Panc1 (cell line): ENCODE measurements at regions not wholly inside any gene's neighbourhood (a gene's known extent, or its start where the extent isn't known, plus 50 kb on each side); places are given as distances from the start of the nearest gene placed in this dataset.

Source experiments
- POLR2AphosphoS5 ChIP-seq: IDR thresholded peaks from 2 replicates; pipeline ENCODE4 v1.6.1; 2012; ENCODE audit warnings: mild to moderate bottlenecking, low read depth, low read length, moderate library complexity
- SIN3A ChIP-seq: IDR thresholded peaks from 2 replicates; pipeline ENCODE4 v1.6.1; 2012; ENCODE audit warnings: low read depth, mild to moderate bottlenecking, low read length, moderate library complexity, borderline replicate concordance; ENCODE audit not compliant: insufficient read depth
- TF ChIP-seq, protein P1 (sequence below): fragments of 450-650 bp; IDR thresholded peaks from 2 replicates; pipeline ENCODE4 v1.5.1; 2017; ENCODE audit warnings: mild to moderate bottlenecking
- TF ChIP-seq, protein P2 (sequence below), 2 experiments: IDR thresholded peaks; 2 replicates each; pipeline ENCODE4 v1.6.1; 2011 to 2012; ENCODE audit warnings: low read depth in 2 of 2, control low read depth in 1 of 2, low read length in 1 of 2, mild to moderate bottlenecking in 1 of 2, moderate library complexity in 1 of 2; ENCODE audit not compliant: insufficient read depth in 1 of 2

DNA sequence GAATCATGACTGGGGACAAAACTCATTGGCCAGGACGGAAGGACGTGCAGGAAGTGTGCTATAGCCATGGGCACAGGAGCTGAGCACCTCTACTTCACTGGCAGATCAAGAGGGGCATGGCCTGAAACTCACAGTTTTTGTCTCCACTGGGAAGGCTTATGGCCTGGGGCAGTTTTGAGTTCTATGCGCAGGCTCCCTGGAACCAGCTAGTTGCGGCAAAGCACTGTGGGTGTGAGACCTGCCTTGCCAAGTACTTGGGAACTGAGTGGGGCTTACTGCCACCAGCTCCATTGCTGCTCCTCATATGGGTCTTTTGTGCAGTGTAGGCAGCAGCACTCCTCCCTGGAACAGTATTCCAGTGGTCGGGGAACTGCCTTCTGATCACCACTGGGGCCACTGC lies 282.6 kb upstream of the EYS start:
- TF ChIP-seq, protein P1, sequence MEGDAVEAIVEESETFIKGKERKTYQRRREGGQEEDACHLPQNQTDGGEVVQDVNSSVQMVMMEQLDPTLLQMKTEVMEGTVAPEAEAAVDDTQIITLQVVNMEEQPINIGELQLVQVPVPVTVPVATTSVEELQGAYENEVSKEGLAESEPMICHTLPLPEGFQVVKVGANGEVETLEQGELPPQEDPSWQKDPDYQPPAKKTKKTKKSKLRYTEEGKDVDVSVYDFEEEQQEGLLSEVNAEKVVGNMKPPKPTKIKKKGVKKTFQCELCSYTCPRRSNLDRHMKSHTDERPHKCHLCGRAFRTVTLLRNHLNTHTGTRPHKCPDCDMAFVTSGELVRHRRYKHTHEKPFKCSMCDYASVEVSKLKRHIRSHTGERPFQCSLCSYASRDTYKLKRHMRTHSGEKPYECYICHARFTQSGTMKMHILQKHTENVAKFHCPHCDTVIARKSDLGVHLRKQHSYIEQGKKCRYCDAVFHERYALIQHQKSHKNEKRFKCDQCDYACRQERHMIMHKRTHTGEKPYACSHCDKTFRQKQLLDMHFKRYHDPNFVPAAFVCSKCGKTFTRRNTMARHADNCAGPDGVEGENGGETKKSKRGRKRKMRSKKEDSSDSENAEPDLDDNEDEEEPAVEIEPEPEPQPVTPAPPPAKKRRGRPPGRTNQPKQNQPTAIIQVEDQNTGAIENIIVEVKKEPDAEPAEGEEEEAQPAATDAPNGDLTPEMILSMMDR = no peak
- TF ChIP-seq POLR2AphosphoS5 (no peak), SIN3A (no peak)
- TF ChIP-seq, protein P2, sequence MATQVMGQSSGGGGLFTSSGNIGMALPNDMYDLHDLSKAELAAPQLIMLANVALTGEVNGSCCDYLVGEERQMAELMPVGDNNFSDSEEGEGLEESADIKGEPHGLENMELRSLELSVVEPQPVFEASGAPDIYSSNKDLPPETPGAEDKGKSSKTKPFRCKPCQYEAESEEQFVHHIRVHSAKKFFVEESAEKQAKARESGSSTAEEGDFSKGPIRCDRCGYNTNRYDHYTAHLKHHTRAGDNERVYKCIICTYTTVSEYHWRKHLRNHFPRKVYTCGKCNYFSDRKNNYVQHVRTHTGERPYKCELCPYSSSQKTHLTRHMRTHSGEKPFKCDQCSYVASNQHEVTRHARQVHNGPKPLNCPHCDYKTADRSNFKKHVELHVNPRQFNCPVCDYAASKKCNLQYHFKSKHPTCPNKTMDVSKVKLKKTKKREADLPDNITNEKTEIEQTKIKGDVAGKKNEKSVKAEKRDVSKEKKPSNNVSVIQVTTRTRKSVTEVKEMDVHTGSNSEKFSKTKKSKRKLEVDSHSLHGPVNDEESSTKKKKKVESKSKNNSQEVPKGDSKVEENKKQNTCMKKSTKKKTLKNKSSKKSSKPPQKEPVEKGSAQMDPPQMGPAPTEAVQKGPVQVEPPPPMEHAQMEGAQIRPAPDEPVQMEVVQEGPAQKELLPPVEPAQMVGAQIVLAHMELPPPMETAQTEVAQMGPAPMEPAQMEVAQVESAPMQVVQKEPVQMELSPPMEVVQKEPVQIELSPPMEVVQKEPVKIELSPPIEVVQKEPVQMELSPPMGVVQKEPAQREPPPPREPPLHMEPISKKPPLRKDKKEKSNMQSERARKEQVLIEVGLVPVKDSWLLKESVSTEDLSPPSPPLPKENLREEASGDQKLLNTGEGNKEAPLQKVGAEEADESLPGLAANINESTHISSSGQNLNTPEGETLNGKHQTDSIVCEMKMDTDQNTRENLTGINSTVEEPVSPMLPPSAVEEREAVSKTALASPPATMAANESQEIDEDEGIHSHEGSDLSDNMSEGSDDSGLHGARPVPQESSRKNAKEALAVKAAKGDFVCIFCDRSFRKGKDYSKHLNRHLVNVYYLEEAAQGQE (IDR thresholded peaks at IDR 0.05; ENCODE audit: insufficient read depth in 1 of 2, low read depth in 2 of 2, low read length in 1 of 2) = no peak
